ENCODE measurements at regions not wholly inside any gene's neighbourhood (a gene's known extent, or its start where the extent isn't known, plus 50 kb on each side); places are given as distances from the start of the nearest gene placed in this dataset.

DNA sequence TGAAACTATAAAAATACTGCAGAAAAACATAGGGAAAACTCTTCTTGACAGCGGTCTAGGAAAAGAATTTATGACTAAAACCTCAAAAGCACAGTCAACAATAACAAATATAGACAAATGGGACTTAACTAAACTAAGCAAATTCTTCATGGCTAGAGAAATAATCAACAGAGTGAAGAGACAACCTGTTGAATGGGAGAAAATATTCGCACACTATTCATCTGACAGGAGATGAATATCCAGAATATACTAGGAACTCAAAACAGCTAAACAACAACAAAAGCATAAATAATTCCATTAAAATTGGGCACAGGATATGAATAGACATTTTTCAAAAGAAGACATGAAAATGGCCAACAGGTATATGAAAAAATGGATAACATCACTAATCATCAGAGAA is 303.6 kb upstream of the PRR20A start:
- DNase-seq (ENCODE audit: low spot score): no peak
- H3K9ac ChIP-seq (ENCODE audit: low read depth in 1 of 2, low read length in 2 of 2): no peak overlapping the region
- no peaks in the 10 kb centered on the region for H3K36me3 ChIP-seq (ENCODE audit: control insufficient read depth in 4 of 4, insufficient read depth in 3 of 4, low read depth in 1 of 4, low read length in 3 of 4)
- WGBS: 93% methylated on average over 2 of the region's 2 CpGs
- no peaks in the 10 kb centered on the region for H3K9me3 ChIP-seq (ENCODE audit: control insufficient read depth in 4 of 4, low read length in 3 of 4)
- TF ChIP-seq ATF3 (IDR thresholded peaks at IDR 0.05) (no peak), FOXA1 (IDR thresholded peaks at IDR 0.05) (no peak), RXRA (IDR thresholded peaks at IDR 0.05) (no peak), FOXA2 (IDR thresholded peaks at IDR 0.05) (no peak), NR2F2 (IDR thresholded peaks at IDR 0.05) (no peak), GABPA (IDR thresholded peaks at IDR 0.05 in 1 of 2, conservative IDR thresholded peaks at IDR 0.05 in 1 of 2) (no peak), HNF4G (IDR thresholded peaks at IDR 0.05) (no peak), CTCF (IDR thresholded peaks at IDR 0.05; ENCODE audit: low read depth, low read length, missing input control) (no peak), TAF1 (conservative IDR thresholded peaks at IDR 0.05) (no peak), EGR1 (IDR thresholded peaks at IDR 0.05; ENCODE audit: low read depth in 2 of 2) (no peak), HNF4A (conservative IDR thresholded peaks at IDR 0.05) (no peak), RAD21 (IDR thresholded peaks at IDR 0.05) (no peak), JUND (IDR thresholded peaks at IDR 0.05) (no peak), SP1 (IDR thresholded peaks at IDR 0.05) (no peak), YY1 (IDR thresholded peaks at IDR 0.05) (no peak), REST (IDR thresholded peaks at IDR 0.05) (no peak)
- TF ChIP-seq, protein P1, sequence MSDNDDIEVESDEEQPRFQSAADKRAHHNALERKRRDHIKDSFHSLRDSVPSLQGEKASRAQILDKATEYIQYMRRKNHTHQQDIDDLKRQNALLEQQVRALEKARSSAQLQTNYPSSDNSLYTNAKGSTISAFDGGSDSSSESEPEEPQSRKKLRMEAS (IDR thresholded peaks at IDR 0.05): no peak
- TF ChIP-seq, protein P2, sequence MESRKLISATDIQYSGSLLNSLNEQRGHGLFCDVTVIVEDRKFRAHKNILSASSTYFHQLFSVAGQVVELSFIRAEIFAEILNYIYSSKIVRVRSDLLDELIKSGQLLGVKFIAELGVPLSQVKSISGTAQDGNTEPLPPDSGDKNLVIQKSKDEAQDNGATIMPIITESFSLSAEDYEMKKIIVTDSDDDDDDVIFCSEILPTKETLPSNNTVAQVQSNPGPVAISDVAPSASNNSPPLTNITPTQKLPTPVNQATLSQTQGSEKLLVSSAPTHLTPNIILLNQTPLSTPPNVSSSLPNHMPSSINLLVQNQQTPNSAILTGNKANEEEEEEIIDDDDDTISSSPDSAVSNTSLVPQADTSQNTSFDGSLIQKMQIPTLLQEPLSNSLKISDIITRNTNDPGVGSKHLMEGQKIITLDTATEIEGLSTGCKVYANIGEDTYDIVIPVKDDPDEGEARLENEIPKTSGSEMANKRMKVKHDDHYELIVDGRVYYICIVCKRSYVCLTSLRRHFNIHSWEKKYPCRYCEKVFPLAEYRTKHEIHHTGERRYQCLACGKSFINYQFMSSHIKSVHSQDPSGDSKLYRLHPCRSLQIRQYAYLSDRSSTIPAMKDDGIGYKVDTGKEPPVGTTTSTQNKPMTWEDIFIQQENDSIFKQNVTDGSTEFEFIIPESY (IDR thresholded peaks at IDR 0.05): no peak
- H3K27me3 ChIP-seq (ENCODE audit: control insufficient read depth in 4 of 4, insufficient read depth in 4 of 4, low read length in 3 of 4): no peaks in the 10 kb centered on the region
- no peak overlapping the region for H3K27ac ChIP-seq (ENCODE audit: low read depth in 1 of 2, low read length in 2 of 2)
- H3K4me1 ChIP-seq (ENCODE audit: control insufficient read depth in 4 of 4, insufficient read depth in 4 of 4, low read length in 3 of 4): no peaks in the 10 kb centered on the region
- no peak overlapping the region for H3K4me3 ChIP-seq (ENCODE audit: low read depth in 1 of 3, low read length in 3 of 3)
